ENCODE measurements at regions not wholly inside any gene's neighbourhood (a gene's known extent, or its start where the extent isn't known, plus 50 kb on each side); places are given as distances from the start of the nearest gene placed in this dataset.
"Not testable (repeated sequence)": the region's sequence is repeated elsewhere in the genome, so short reads cannot be mapped to it uniquely, and the experiment has no call there.

DNA sequence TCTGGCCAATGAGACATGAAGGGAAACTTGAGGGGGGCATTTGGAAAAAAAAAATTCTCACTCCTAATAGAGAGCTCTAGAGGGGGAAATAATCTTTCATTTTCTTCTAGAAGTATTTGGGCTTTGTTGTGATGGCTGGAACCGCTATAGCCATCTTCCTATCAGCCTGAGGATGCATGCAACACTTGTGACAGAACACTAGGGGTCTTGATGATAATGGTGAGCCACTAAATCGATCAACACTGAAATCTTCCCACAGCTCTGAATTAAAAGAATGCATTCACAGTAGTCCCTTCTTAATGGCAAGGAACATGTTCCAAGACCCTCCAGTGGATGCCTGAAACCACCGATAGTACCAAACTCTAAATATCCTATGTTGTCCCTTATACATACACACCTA is 325.3 kb downstream of the LNPK start:
- no peak for DNase-seq (ENCODE audit: low spot score)
- TF ChIP-seq, protein P1, sequence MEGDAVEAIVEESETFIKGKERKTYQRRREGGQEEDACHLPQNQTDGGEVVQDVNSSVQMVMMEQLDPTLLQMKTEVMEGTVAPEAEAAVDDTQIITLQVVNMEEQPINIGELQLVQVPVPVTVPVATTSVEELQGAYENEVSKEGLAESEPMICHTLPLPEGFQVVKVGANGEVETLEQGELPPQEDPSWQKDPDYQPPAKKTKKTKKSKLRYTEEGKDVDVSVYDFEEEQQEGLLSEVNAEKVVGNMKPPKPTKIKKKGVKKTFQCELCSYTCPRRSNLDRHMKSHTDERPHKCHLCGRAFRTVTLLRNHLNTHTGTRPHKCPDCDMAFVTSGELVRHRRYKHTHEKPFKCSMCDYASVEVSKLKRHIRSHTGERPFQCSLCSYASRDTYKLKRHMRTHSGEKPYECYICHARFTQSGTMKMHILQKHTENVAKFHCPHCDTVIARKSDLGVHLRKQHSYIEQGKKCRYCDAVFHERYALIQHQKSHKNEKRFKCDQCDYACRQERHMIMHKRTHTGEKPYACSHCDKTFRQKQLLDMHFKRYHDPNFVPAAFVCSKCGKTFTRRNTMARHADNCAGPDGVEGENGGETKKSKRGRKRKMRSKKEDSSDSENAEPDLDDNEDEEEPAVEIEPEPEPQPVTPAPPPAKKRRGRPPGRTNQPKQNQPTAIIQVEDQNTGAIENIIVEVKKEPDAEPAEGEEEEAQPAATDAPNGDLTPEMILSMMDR (IDR thresholded peaks at IDR 0.05; ENCODE audit: extremely low read depth, missing control alignments), result no peak

DNA sequence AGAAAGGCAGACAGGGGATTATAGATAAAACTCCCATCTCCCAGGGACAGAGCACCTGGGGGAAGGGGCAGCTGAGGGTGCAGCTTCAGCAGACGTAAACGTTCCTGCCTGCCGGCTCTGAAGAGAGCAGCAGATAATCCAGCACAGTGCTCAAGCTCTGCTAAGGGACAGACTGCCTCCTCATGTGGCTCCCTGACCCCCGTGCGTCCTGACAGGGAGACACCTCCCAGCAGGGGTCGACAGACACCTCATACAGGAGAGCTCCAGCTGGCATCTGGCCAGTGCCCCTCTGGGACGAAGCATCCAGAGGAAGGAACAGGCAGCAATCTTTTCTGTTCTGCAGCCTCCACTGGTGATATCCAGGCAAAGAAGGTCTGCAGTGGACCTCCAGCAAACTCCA is 333.3 kb downstream of the LNPK start:
- DNase-seq (ENCODE audit: low spot score), result not testable (repeated sequence)

DNA sequence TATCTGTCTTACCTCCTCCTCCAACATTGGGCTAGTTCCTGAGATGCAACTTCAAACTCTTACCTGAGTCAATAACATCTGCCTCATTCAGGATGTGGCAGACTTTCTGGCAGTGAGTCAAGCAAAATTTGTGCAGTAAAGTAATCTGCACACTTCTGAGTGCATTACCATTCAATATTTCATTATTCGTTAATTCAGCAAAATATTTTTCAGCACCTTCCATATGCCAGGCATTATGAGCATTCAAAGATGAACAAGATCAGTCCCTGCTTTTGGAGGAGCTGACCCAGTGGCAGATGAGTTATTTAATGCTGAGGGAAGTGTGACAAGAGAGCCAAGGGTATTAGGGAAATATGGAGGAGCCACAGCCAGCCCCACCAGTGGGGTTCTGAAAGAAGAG is 339.7 kb downstream of the LNPK start:
- TF ChIP-seq, protein P1 (IDR thresholded peaks at IDR 0.05; ENCODE audit: extremely low read depth, missing control alignments), result no peak
- DNase-seq (ENCODE audit: low spot score), result no peak

DNA sequence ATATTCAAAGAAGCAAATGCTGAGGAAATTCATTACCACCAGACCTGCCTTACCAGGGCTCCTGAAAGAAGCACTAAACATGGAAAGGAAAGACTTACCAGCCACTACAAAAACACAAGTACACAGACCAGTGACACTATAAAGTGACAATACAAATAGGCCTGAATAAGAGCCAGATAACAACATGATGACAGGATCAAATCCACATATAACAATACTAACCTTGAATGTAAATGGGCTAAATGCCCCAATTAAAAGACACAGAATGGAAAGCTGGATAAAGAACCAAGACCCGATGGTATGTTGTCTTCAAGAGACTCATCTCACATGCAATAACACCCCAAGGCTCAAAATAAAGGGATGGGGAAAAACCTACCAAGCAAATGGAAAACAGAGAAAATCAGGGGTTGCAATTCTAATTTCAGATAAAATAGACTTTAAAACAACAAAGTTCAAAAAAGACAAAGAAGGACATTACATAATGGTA is 353.4 kb downstream of the LNPK start:
- no peak for DNase-seq (ENCODE audit: low spot score)
- TF ChIP-seq, protein P1 (IDR thresholded peaks at IDR 0.05; ENCODE audit: extremely low read depth, missing control alignments), result no peak

DNA sequence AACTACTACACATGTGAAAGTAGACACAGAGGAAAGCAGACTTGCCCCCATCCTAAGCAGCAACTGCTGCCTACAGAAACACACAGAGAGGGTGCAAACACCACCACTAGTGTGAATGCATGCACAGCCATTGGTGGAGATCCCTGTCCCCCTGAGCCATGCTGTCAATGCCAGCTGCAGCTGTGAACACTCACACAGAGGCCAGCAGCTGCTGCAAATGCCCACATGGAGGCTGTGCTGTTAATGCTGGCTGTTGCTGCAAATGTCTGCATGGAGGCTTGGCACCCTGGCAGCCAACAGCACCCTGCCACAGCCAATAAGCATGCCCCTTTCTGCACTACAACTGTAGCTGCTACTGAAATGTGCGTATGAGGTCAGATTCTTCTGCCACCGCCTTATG is 355.0 kb downstream of the LNPK start:
- DNase-seq (ENCODE audit: low spot score), result no peak
- TF ChIP-seq, protein P1 (IDR thresholded peaks at IDR 0.05; ENCODE audit: extremely low read depth, missing control alignments), result no peak

DNA sequence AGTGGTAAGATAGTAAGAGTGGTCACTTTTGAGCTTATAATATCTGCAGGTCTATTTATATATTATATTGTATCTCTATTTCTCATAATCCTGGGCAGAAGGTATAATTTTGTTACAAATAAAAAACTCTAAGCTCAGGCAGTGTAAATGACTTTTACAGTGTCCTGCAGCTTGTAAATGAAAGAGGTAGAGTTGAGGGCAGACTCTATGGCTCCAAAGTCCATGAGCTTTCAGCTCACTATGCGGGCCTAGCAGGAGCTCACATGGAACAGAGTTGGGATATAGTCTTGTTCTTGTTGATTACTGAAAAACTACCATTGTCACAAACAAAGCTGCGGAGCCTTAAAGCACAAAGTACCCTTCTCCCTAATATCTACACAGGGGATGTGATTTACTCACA is 361.4 kb downstream of the LNPK start:
- DNase-seq (ENCODE audit: low spot score), result no peak

DNA sequence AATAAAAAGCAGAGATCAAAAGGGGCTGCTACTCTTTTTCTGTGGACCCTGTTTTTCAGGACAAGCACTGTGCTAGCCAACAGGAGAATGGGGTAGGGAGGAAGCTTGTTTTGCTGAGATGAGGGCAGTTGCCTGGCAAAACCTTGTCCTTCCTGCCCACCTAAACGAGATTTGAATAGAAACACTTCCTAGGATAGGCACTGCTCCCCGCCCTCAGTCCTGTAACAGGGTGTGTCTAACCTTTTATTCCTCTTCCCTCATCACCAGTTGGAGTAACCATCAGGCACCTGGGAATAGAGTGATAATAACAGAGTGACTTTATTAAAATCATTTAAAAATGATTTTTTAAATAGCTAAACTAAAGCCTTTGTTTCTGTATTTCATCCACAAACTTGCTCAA is 368.8 kb downstream of the LNPK start:
- no peak for DNase-seq (ENCODE audit: low spot score)
- TF ChIP-seq, protein P1 (IDR thresholded peaks at IDR 0.05; ENCODE audit: extremely low read depth, missing control alignments), result no peak

More for the DNA sequence above, 361.4 kb downstream of the LNPK start:
- TF ChIP-seq, protein P1 (IDR thresholded peaks at IDR 0.05; ENCODE audit: extremely low read depth, missing control alignments), result no peak

DNA sequence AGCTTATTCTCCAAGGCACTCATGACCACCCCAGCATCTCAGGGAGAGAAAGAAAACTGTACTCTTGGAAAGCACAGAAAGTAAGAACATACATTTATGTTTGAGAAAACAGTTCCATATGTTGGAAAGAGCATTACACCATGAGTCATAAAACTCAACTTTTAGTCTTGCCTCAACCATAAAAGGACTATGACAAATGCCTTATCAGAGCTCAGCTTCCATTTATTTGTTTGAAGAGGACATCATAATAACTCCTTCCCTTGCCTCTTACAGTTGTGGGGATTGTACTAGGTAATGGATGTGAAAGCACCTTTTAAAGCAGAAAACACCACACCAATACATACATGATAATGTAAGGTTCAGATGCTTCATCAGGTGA is 370.8 kb downstream of the LNPK start:
- TF ChIP-seq, protein P1 (IDR thresholded peaks at IDR 0.05; ENCODE audit: extremely low read depth, missing control alignments), result no peak
- no peak for DNase-seq (ENCODE audit: low spot score)

Data from GM20000 (cell line).